ENCODE measurements at regions not wholly inside any gene's neighbourhood (a gene's known extent, or its start where the extent isn't known, plus 50 kb on each side); places are given as distances from the start of the nearest gene placed in this dataset.

GRCh38 chr9:75432386-75432785 is 344.1 kb downstream of the OSTF1 start:
- DNase-seq = no peak

GRCh38 chr9:75432888-75433287 is 344.6 kb downstream of the OSTF1 start:
- no peaks in the 10 kb centered on the region for H3K27me3 ChIP-seq (ENCODE audit: insufficient read depth)
- H2AFZ ChIP-seq (ENCODE audit: low read depth) = no peak overlapping the region
- ChIA-PET CTCF (no interaction called here), POLR2A (no interaction called here)
- no peaks in the 10 kb centered on the region for H3K4me1 ChIP-seq (ENCODE audit: control insufficient read depth in 1 of 2, insufficient read depth in 2 of 2, low read depth in 1 of 2, low read length in 1 of 2)
- no peak for DNase-seq
- H3K9ac ChIP-seq = no peak overlapping the region
- H3K9me2 ChIP-seq = no peaks in the 10 kb centered on the region
- H3F3A ChIP-seq (replicated peaks; ENCODE audit: insufficient read depth) = no peaks in the 10 kb centered on the region
- H4K20me1 ChIP-seq (ENCODE audit: insufficient read depth) = no peaks in the 10 kb centered on the region
- no peaks in the 10 kb centered on the region for H3K36me3 ChIP-seq (replicated peaks in 1 of 2; ENCODE audit: control insufficient read depth in 1 of 2, insufficient read depth in 2 of 2, low read length in 1 of 2)
- no peak overlapping the region for H3K27ac ChIP-seq (ENCODE audit: low read depth in 2 of 2, low read length in 1 of 2)
- no peak overlapping the region for H3K4me2 ChIP-seq
- no peak overlapping the region for H3K4me3 ChIP-seq (ENCODE audit: low read depth in 2 of 2, low read length in 1 of 2)
- no peaks in the 10 kb centered on the region for H3K9me3 ChIP-seq
- no peaks in the 10 kb centered on the region for H3K79me2 ChIP-seq (ENCODE audit: insufficient read depth)
- TF ChIP-seq MEF2A (IDR thresholded peaks at IDR 0.05; ENCODE audit: borderline replicate concordance, low read depth) (no peak), PBX3 (IDR thresholded peaks at IDR 0.05) (no peak), FOXJ3 (CRISPR knock-in tag; IDR thresholded peaks at IDR 0.05) (no peak)

More at GRCh38 chr9:75432386-75432785, 344.1 kb downstream of the OSTF1 start:
- no peaks in the 10 kb centered on the region for H4K20me1 ChIP-seq (ENCODE audit: insufficient read depth)
- no peaks in the 10 kb centered on the region for H3K36me3 ChIP-seq (replicated peaks in 1 of 2; ENCODE audit: control insufficient read depth in 1 of 2, insufficient read depth in 2 of 2, low read length in 1 of 2)
- H3K4me3 ChIP-seq (ENCODE audit: low read depth in 2 of 2, low read length in 1 of 2) = no peak overlapping the region
- no peak overlapping the region for H3K27ac ChIP-seq (ENCODE audit: low read depth in 2 of 2, low read length in 1 of 2)
- H3K4me2 ChIP-seq = no peak overlapping the region
- no peak overlapping the region for H3K9ac ChIP-seq
- H3F3A ChIP-seq (replicated peaks; ENCODE audit: insufficient read depth) = no peaks in the 10 kb centered on the region
- no peak for TF ChIP-seq NRF1 (IDR thresholded peaks at IDR 0.05; ENCODE audit: low read depth, low read length)
- no peak for TF ChIP-seq POLR2AphosphoS5 (IDR thresholded peaks at IDR 0.05; ENCODE audit: low read depth, low read length)
- no peak overlapping the region for H2AFZ ChIP-seq (ENCODE audit: low read depth)
- no peaks in the 10 kb centered on the region for H3K9me3 ChIP-seq
- H3K4me1 ChIP-seq (ENCODE audit: control insufficient read depth in 1 of 2, insufficient read depth in 2 of 2, low read depth in 1 of 2, low read length in 1 of 2) = no peaks in the 10 kb centered on the region
- ChIA-PET CTCF (no interaction called here), POLR2A (no interaction called here)
- WGBS (ENCODE audit: low lambda C conversion rate) = 0% methylated on average over 1 of the region's 1 CpG
- H3K27me3 ChIP-seq (ENCODE audit: insufficient read depth) = no peaks in the 10 kb centered on the region
- no peaks in the 10 kb centered on the region for H3K79me2 ChIP-seq (ENCODE audit: insufficient read depth)
- H3K9me2 ChIP-seq = no peaks in the 10 kb centered on the region

- TF ChIP-seq EP300 (IDR thresholded peaks at IDR 0.05; ENCODE audit: borderline replicate concordance in 1 of 2, low read depth in 1 of 2, low read length in 1 of 2) (no peak), RCOR1 (IDR thresholded peaks at IDR 0.05; ENCODE audit: low read length) (no peak)
- no peaks in the 10 kb centered on the region for H4K20me1 ChIP-seq (ENCODE audit: insufficient read depth)
- ChIA-PET POLR2A (no interaction called here), CTCF (no interaction called here)
- WGBS (ENCODE audit: low lambda C conversion rate) = 14% methylated on average over 2 of the region's 2 CpGs
- H3K36me3 ChIP-seq (replicated peaks in 1 of 2; ENCODE audit: control insufficient read depth in 1 of 2, insufficient read depth in 2 of 2, low read length in 1 of 2) = no peaks in the 10 kb centered on the region
- no peaks in the 10 kb centered on the region for H3K79me2 ChIP-seq (ENCODE audit: insufficient read depth)
- no peaks in the 10 kb centered on the region for H3K9me3 ChIP-seq
- H3K9ac ChIP-seq = no peak overlapping the region
- no peak overlapping the region for H3K4me3 ChIP-seq (ENCODE audit: low read depth in 2 of 2, low read length in 1 of 2)
- no peak overlapping the region for H2AFZ ChIP-seq (ENCODE audit: low read depth)
- no peaks in the 10 kb centered on the region for H3K4me1 ChIP-seq (ENCODE audit: control insufficient read depth in 1 of 2, insufficient read depth in 2 of 2, low read depth in 1 of 2, low read length in 1 of 2)
- no peaks in the 10 kb centered on the region for H3F3A ChIP-seq (replicated peaks; ENCODE audit: insufficient read depth)
- H3K27me3 ChIP-seq (ENCODE audit: insufficient read depth) = no peaks in the 10 kb centered on the region
- H3K4me2 ChIP-seq = no peak overlapping the region
- no peak overlapping the region for H3K27ac ChIP-seq (ENCODE audit: low read depth in 2 of 2, low read length in 1 of 2)
- no peak for DNase-seq
- H3K9me2 ChIP-seq = no peaks in the 10 kb centered on the region
These were observed 350.4 kb downstream of the OSTF1 start for GRCh38 chr9:75438716-75439115.
